Naive thymus-derived CD4-positive, alpha-beta T cell (primary cell): ENCODE measurements at regions not wholly inside any gene's neighbourhood (a gene's known extent, or its start where the extent isn't known, plus 50 kb on each side); places are given as distances from the start of the nearest gene placed in this dataset.

Experiments
- ATAC-seq: fragments of 150-1000 bp; cut with Tn5 transposase; 2 replicates; pipeline ENCODE4 v1.10.0; 2021; ENCODE audit warnings: mild to moderate bottlenecking, moderate library complexity
- CTCF ChIA-PET: fragments of 350-600 bp; sonication (Branson Sonifier 250); formaldehyde crosslinking; loops from one replicate; lab custom pipeline; 2021; ENCODE audit warnings: antibody characterized with exemption; lab: Charles Lee
- POLR2A ChIA-PET: fragments of 350-600 bp; sonication (Branson Sonifier 250); formaldehyde crosslinking; loops from one replicate; lab custom pipeline; 2021; ENCODE audit warnings: antibody characterized with exemption, inconsistent platforms; lab: Charles Lee
- DNase-seq, 9 donors: peaks; one replicate each; pipeline versions ENCODE4 v3.0.0 to v3.0.0-alpha.2; 2020 to 2022; ENCODE audit warnings: mixed read lengths in 1 of 9
- H3K27ac ChIP-seq: one replicate; pipeline ENCODE4 v1.7.0; 2013; ENCODE audit warnings: mild to moderate bottlenecking, low read depth, low read length, moderate library complexity
- H3K27me3 ChIP-seq, 2 donors: one replicate each; pipeline ENCODE4 v1.7.0; 2013; ENCODE audit warnings: low read length in 2 of 2, mild to moderate bottlenecking in 2 of 2, moderate library complexity in 2 of 2; ENCODE audit not compliant: control insufficient read depth in 2 of 2, insufficient read depth in 2 of 2
- H3K36me3 ChIP-seq, 3 experiments: 1 replicate in 2 of 3; 2 replicates in 1 of 3; pipeline ENCODE4 v1.7.0; 2013; ENCODE audit warnings: low read length in 3 of 3, mild to moderate bottlenecking in 3 of 3, moderate library complexity in 1 of 3; ENCODE audit not compliant: insufficient read depth in 3 of 3, control insufficient read depth in 2 of 3
- H3K4me1 ChIP-seq, 2 donors: one replicate each; pipeline ENCODE4 v1.7.0; 2013; ENCODE audit warnings: low read length in 2 of 2, mild to moderate bottlenecking in 2 of 2, moderate library complexity in 1 of 2; ENCODE audit not compliant: control insufficient read depth in 2 of 2, insufficient read depth in 2 of 2
- H3K4me3 ChIP-seq: 2 replicates; pipeline ENCODE4 v1.7.0; 2013; ENCODE audit warnings: mild to moderate bottlenecking, low read length
- H3K9me3 ChIP-seq, 3 experiments: 1 replicate in 2 of 3; 2 replicates in 1 of 3; pipeline ENCODE4 v1.7.0; 2013; ENCODE audit warnings: low read length in 3 of 3; ENCODE audit not compliant: control insufficient read depth in 2 of 3
- H3K27ac Mint-ChIP-seq, 9 donors: one replicate each; pipeline ENCODE4 v1.8.0; 2020 to 2022; ENCODE audit warnings: mixed read lengths in 9 of 9, mild to moderate bottlenecking in 8 of 9, moderate library complexity in 5 of 9, inconsistent platforms in 2 of 9
- H3K27me3 Mint-ChIP-seq, 5 donors: one replicate each; pipeline ENCODE4 v1.8.0; 2021 to 2022; ENCODE audit warnings: mixed read lengths in 5 of 5, mild to moderate bottlenecking in 1 of 5
- H3K36me3 Mint-ChIP-seq, 5 donors: one replicate each; pipeline ENCODE4 v1.8.0; 2020 to 2022; ENCODE audit warnings: mixed read lengths in 5 of 5, mild to moderate bottlenecking in 3 of 5, inconsistent platforms in 1 of 5
- H3K4me1 Mint-ChIP-seq, 7 donors: one replicate each; pipeline ENCODE4 v1.8.0; 2020 to 2022; ENCODE audit warnings: mixed read lengths in 7 of 7, mild to moderate bottlenecking in 3 of 7, inconsistent platforms in 1 of 7
- H3K4me3 Mint-ChIP-seq, 10 donors: one replicate each; pipeline ENCODE4 v1.8.0; 2020 to 2022; ENCODE audit warnings: mild to moderate bottlenecking in 10 of 10, mixed read lengths in 10 of 10, moderate library complexity in 6 of 10, inconsistent platforms in 2 of 10
- H3K9me3 Mint-ChIP-seq, 11 donors: one replicate each; pipeline ENCODE4 v1.8.0; 2020 to 2022; ENCODE audit warnings: mixed read lengths in 11 of 11, mild to moderate bottlenecking in 4 of 11, inconsistent platforms in 1 of 11, moderate library complexity in 1 of 11
- intact Hi-C, 2 donors: fragments of 100-400 bp; cut with micrococcal nuclease; formaldehyde crosslinking; loops; one replicate each; pipeline ENCODE4 v1.15.1; 2023

- Histone ChIP-seq H3K4me1 (no peaks in the 10 kb centered on the region), H3K27ac (no peak overlapping the region), H3K4me3 (no peak overlapping the region), H3K9me3 (no peaks in the 10 kb centered on the region), H3K36me3 (no peaks in the 10 kb centered on the region), H3K27me3 (no peaks in the 10 kb centered on the region)
- no peak for DNase-seq
- H3K36me3 Mint-ChIP-seq: no peaks in the 10 kb centered on the region
- peaks cover 13 to 46% (median 27%) of the 10 kb centered on the region in 5 donors for H3K27me3 Mint-ChIP-seq
- ChIA-PET POLR2A (interaction anchor here (0.6 kb wide), 1 partner anchor 10 kb away, joined by 4 read pairs; no protein-coding TSS in a partner anchor), CTCF (no interaction called here)
- H3K27ac Mint-ChIP-seq: no peak overlapping the region
- no peaks in the 10 kb centered on the region for H3K4me1 Mint-ChIP-seq
- no peaks in the 10 kb centered on the region for H3K9me3 Mint-ChIP-seq
- ATAC-seq: no peak
- H3K4me3 Mint-ChIP-seq: no peak overlapping the region
- intact Hi-C loops: no loop called here
These were observed 129.2 kb upstream of the SEC61G start for GRCh38 chr7:54888067-54888733.

- no peaks in the 10 kb centered on the region for H3K36me3 ChIP-seq
- DNase-seq: no peak
- Mint-ChIP-seq H3K4me1 (no peaks in the 10 kb centered on the region), H3K36me3 (no peaks in the 10 kb centered on the region), H3K27ac (no peak overlapping the region), H3K4me3 (no peak overlapping the region), H3K27me3 (peaks cover 13 to 48% (median 28%) of the 10 kb centered on the region in 5 donors), H3K9me3 (peaks cover 0 to 2% (median 0%) of the 10 kb centered on the region in 11 donors)
- POLR2A ChIA-PET: no interaction called here
- no peak overlapping the region for H3K4me3 ChIP-seq
- ATAC-seq: no peak
- no peaks in the 10 kb centered on the region for H3K4me1 ChIP-seq
- no peak overlapping the region for H3K27ac ChIP-seq
- no peaks in the 10 kb centered on the region for H3K27me3 ChIP-seq
- H3K9me3 ChIP-seq: no peaks in the 10 kb centered on the region
- CTCF ChIA-PET: no interaction called here
- intact Hi-C loops: no loop called here
These were observed 129.7 kb upstream of the SEC61G start for GRCh38 chr7:54888734-54889082.

GRCh38 chr7:54897891-54898290 lies 120.9 kb upstream of the EGFR start:
- intact Hi-C loops: no loop called here
- Histone ChIP-seq H3K4me3 (no peak overlapping the region), H3K36me3 (no peaks in the 10 kb centered on the region), H3K27ac (no peak overlapping the region), H3K9me3 (no peaks in the 10 kb centered on the region), H3K4me1 (no peaks in the 10 kb centered on the region), H3K27me3 (no peaks in the 10 kb centered on the region)
- CTCF ChIA-PET: no interaction called here
- Mint-ChIP-seq H3K27me3 (peaks cover 0 to 34% (median 10%) of the 10 kb centered on the region in 5 donors), H3K9me3 (peaks cover 0 to 6% (median 0%) of the 10 kb centered on the region in 11 donors), H3K36me3 (no peaks in the 10 kb centered on the region), H3K27ac (no peak overlapping the region), H3K4me3 (no peak overlapping the region), H3K4me1 (no peaks in the 10 kb centered on the region)
- POLR2A ChIA-PET: no interaction called here
- ATAC-seq: no peak
- DNase-seq: no peak

- intact Hi-C loops: no loop called here
- Mint-ChIP-seq H3K9me3 (peaks cover 0 to 6% (median 0%) of the 10 kb centered on the region in 11 donors), H3K27me3 (peaks cover 0 to 25% (median 8%) of the 10 kb centered on the region in 5 donors), H3K27ac (no peak overlapping the region), H3K4me3 (no peak overlapping the region), H3K36me3 (no peaks in the 10 kb centered on the region), H3K4me1 (no peaks in the 10 kb centered on the region)
- H3K9me3 ChIP-seq: no peaks in the 10 kb centered on the region
- no peak for DNase-seq
- no peaks in the 10 kb centered on the region for H3K36me3 ChIP-seq
- no peaks in the 10 kb centered on the region for H3K4me1 ChIP-seq
- no peaks in the 10 kb centered on the region for H3K27me3 ChIP-seq
- no peak overlapping the region for H3K27ac ChIP-seq
- ATAC-seq: no peak
- H3K4me3 ChIP-seq: no peak overlapping the region
- ChIA-PET POLR2A (no interaction called here), CTCF (no interaction called here)
These were observed 120.0 kb upstream of the EGFR start for GRCh38 chr7:54898659-54899340.

GRCh38 chr7:54901840-54902239 lies 117.0 kb upstream of the EGFR start:
- ChIA-PET CTCF (no interaction called here), POLR2A (no interaction called here)
- Mint-ChIP-seq H3K9me3 (peaks cover 0 to 7% (median 0%) of the 10 kb centered on the region in 11 donors), H3K27me3 (peaks cover 0 to 22% (median 7%) of the 10 kb centered on the region in 5 donors), H3K4me1 (no peaks in the 10 kb centered on the region), H3K27ac (no peak overlapping the region), H3K4me3 (no peak overlapping the region), H3K36me3 (no peaks in the 10 kb centered on the region)
- intact Hi-C loops: no loop called here
- DNase-seq (no peak), ATAC-seq (no peak)
- no peaks in the 10 kb centered on the region for H3K4me1 ChIP-seq
- no peak overlapping the region for H3K4me3 ChIP-seq
- H3K27ac ChIP-seq: no peak overlapping the region
- H3K36me3 ChIP-seq: no peaks in the 10 kb centered on the region
- H3K9me3 ChIP-seq: no peaks in the 10 kb centered on the region
- H3K27me3 ChIP-seq: no peaks in the 10 kb centered on the region

GRCh38 chr7:54904130-54904529 lies 114.7 kb upstream of the EGFR start:
- no peaks in the 10 kb centered on the region for H3K4me1 ChIP-seq
- H3K36me3 ChIP-seq: no peaks in the 10 kb centered on the region
- no peak overlapping the region for H3K4me3 ChIP-seq
- no peak overlapping the region for H3K27ac ChIP-seq
- H3K27me3 ChIP-seq: no peaks in the 10 kb centered on the region
- no peak overlapping the region for H3K4me3 Mint-ChIP-seq
- H3K9me3 ChIP-seq: no peaks in the 10 kb centered on the region
- no peak overlapping the region for H3K27ac Mint-ChIP-seq
- ATAC-seq: no peak
- intact Hi-C loops: no loop called here
- H3K27me3 Mint-ChIP-seq: peaks cover 0 to 18% (median 8%) of the 10 kb centered on the region in 5 donors
- CTCF ChIA-PET: no interaction called here
- no peaks in the 10 kb centered on the region for H3K4me1 Mint-ChIP-seq
- DNase-seq: no peak
- H3K9me3 Mint-ChIP-seq: peaks cover 0 to 13% (median 1%) of the 10 kb centered on the region in 11 donors
- POLR2A ChIA-PET: no interaction called here
- H3K36me3 Mint-ChIP-seq: no peaks in the 10 kb centered on the region

- Histone ChIP-seq H3K27ac (no peak overlapping the region), H3K27me3 (no peaks in the 10 kb centered on the region), H3K4me3 (no peak overlapping the region), H3K36me3 (no peaks in the 10 kb centered on the region), H3K4me1 (no peaks in the 10 kb centered on the region), H3K9me3 (no peaks in the 10 kb centered on the region)
- no peak for DNase-seq
- Mint-ChIP-seq H3K4me3 (no peak overlapping the region), H3K9me3 (peaks cover 0 to 17% (median 2%) of the 10 kb centered on the region in 11 donors), H3K4me1 (no peaks in the 10 kb centered on the region), H3K36me3 (no peaks in the 10 kb centered on the region), H3K27me3 (peaks cover 0 to 12% (median 8%) of the 10 kb centered on the region in 5 donors), H3K27ac (no peak overlapping the region)
- intact Hi-C loops: no loop called here
- POLR2A ChIA-PET: no interaction called here
- ATAC-seq: no peak
- CTCF ChIA-PET: no interaction called here
These were observed 113.8 kb upstream of the EGFR start for GRCh38 chr7:54904986-54905385.
